Epithelial cell of proximal tubule (primary cell): ENCODE measurements at regions not wholly inside any gene's neighbourhood (a gene's known extent, or its start where the extent isn't known, plus 50 kb on each side); places are given as distances from the start of the nearest gene placed in this dataset.
"Not testable (repeated sequence)": the region's sequence is repeated elsewhere in the genome, so short reads cannot be mapped to it uniquely, and the experiment has no call there.

Source experiments
- DNase-seq: peaks from one replicate; pipeline ENCODE4 v3.0.0-alpha.2; 2011; ENCODE audit warnings: low read depth
- H3K4me3 ChIP-seq: 2 replicates; pipeline ENCODE4 v1.5.1; 2011; ENCODE audit warnings: low read depth, mild to moderate bottlenecking, low read length
- CTCF ChIP-seq: conservative IDR thresholded peaks from 2 replicates; pipeline ENCODE4 v1.5.1; 2012; ENCODE audit warnings: low read depth, mild to moderate bottlenecking, low read length

DNA sequence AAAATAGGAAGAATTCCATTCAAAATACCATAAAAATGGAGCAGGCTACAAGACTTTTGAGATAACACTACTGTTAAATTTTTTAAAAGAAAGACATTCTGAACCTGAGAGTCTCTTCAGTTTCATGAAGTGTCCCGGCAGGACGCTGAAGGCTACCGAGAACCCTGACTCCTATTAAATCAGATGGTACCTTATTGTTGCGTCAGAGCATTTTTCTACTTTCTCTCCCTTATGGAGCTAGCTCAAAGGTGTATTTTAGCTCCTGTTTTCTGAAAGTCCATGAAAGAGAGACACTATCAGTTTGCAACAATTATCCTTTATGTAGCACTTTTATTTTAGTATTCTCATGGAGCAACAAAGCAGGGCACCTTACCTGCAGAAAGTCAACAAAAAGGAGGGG is 626.7 kb downstream of the IRS1 start:
- no peak overlapping the region for H3K4me3 ChIP-seq
- no peak for TF ChIP-seq CTCF
- no peak for DNase-seq

GRCh38 chr2:226172309-226172708 is 627.3 kb downstream of the IRS1 start:
- no peak for DNase-seq
- no peak for TF ChIP-seq CTCF
- no peak overlapping the region for H3K4me3 ChIP-seq

- no peak for DNase-seq
- no peak overlapping the region for H3K4me3 ChIP-seq
- TF ChIP-seq CTCF = no peak
Observed at GRCh38 chr2:226169751-226170581, 629.7 kb downstream of the IRS1 start.

GRCh38 chr2:226168496-226169160 is 631.0 kb downstream of the IRS1 start:
- no peak overlapping the region for H3K4me3 ChIP-seq
- DNase-seq = no peak
- TF ChIP-seq CTCF = no peak

DNA sequence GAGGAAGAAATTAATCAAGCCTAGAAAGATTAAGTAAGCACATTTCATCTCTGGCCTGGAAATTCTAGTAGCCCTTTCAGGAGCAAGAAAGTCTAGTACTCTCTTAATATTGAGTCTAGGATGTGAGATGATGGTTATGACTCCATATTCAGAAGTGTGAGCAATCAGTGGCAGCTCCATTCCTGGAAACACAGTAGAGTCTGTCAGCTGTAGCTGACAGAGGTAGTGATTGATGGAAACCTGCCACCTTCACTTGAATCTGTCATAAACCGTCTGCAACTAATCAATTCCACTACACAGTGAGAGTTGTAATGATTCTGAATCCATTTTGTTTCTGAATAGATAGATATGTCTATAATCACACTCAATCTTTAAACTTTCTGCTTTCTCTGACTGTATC is 635.1 kb downstream of the IRS1 start:
- DNase-seq = no peak
- no peak overlapping the region for H3K4me3 ChIP-seq
- TF ChIP-seq CTCF = no peak

DNA sequence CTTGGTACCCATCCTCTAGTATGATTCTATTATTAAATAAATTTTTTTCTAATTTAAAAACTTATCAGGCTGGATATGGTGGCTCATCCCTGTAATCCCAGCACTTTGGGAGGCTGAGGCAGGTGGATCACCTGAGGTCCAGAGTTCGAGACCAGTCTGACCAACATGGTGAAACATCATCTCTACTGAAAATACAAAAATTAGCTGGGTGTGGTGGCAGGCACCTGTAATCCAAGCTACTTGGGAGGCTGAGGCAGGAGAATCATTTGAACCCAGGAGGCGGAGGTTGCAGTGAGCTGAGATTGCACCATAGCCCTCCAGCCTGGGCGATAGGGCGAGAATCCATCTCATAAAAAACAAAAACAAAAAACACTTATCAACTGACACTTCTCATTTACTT is 639.0 kb downstream of the IRS1 start:
- not testable (repeated sequence) for DNase-seq, H3K4me3 ChIP-seq

GRCh38 chr2:226159875-226160479 is 639.6 kb downstream of the IRS1 start:
- DNase-seq = no peak
- no peak overlapping the region for H3K4me3 ChIP-seq
- TF ChIP-seq CTCF = no peak
